ENCODE measurements at regions not wholly inside any gene's neighbourhood (a gene's known extent, or its start where the extent isn't known, plus 50 kb on each side); places are given as distances from the start of the nearest gene placed in this dataset.

GRCh38 chr12:87879141-87879540 lies 150.1 kb downstream of the C12orf50 start:
- no peaks in the 10 kb centered on the region for H3K36me3 ChIP-seq (ENCODE audit: control insufficient read depth in 2 of 2, extremely low read depth in 1 of 2, insufficient read depth in 2 of 2, low read length in 2 of 2)
- H3K9me1 ChIP-seq (replicated peaks; ENCODE audit: control insufficient read depth, extremely low read depth, insufficient read depth, low read length), result peaks cover 2% of the 10 kb centered on the region
- no peaks in the 10 kb centered on the region for H3K27me3 ChIP-seq (ENCODE audit: control insufficient read depth in 2 of 2, insufficient read depth in 2 of 2, low read length in 2 of 2)
- H3K9ac ChIP-seq (replicated peaks; ENCODE audit: extremely low read depth, insufficient read depth, low read length), result no peak overlapping the region
- dilution Hi-C loops (cut with MboI; ENCODE audit: extremely low pct_ligation_motif_present, low sequenced_read_pairs), result no loop called here
- H4K20me1 ChIP-seq (replicated peaks; ENCODE audit: control insufficient read depth, extremely low read depth, insufficient read depth, low read length), result no peaks in the 10 kb centered on the region
- DNase-seq (ENCODE audit: low read depth, low spot score), result no peak
- H2AFZ ChIP-seq (ENCODE audit: low read depth, low read length), result no peak overlapping the region
- no peak overlapping the region for H3K4me2 ChIP-seq (ENCODE audit: insufficient read depth, low read length)
- no peak overlapping the region for H3K27ac ChIP-seq (ENCODE audit: insufficient read depth, low read depth, low read length)
- no TSS peak for BruUV-seq (replicated peaks)
- ChIA-PET POLR2A (no interaction called here), CTCF (no interaction called here)
- FAIRE-seq, result no peak
- intact Hi-C loops (cut with micrococcal nuclease), result no loop called here
- no peak for TF ChIP-seq MAX (IDR thresholded peaks at IDR 0.05; ENCODE audit: insufficient read depth, insufficient read length)
- TF ChIP-seq POLR2A (IDR thresholded peaks at IDR 0.05; ENCODE audit: low read depth, low read length), result no peak
- no peak for TF ChIP-seq EZH2 (IDR thresholded peaks at IDR 0.05; ENCODE audit: borderline replicate concordance, low read depth, low read length, severe bottlenecking)
- TF ChIP-seq GATA2 (IDR thresholded peaks at IDR 0.05; ENCODE audit: insufficient read depth, insufficient read length, low read depth, low read length), result no peak
- TF ChIP-seq POLR2AphosphoS5 (IDR thresholded peaks at IDR 0.05; ENCODE audit: insufficient read depth, low read depth, low read length), result no peak
- no peak for TF ChIP-seq JUN (IDR thresholded peaks at IDR 0.05; ENCODE audit: borderline replicate concordance, insufficient read depth, insufficient read length, low read depth)
- TF ChIP-seq FOS (IDR thresholded peaks at IDR 0.05; ENCODE audit: borderline replicate concordance, insufficient read depth, low read length), result no peak
- TF ChIP-seq CTCF (IDR thresholded peaks at IDR 0.05; ENCODE audit: extremely low read depth in 1 of 2, insufficient read depth in 1 of 2, low read depth in 1 of 2, low read length in 2 of 2), result no peak
- TF ChIP-seq MYC (IDR thresholded peaks at IDR 0.05; ENCODE audit: low read depth, low read length), result no peak
- no peaks in the 10 kb centered on the region for H3K79me2 ChIP-seq (ENCODE audit: control insufficient read depth, insufficient read depth, low read length)
- no peaks in the 10 kb centered on the region for H3K9me3 ChIP-seq (replicated peaks; ENCODE audit: control insufficient read depth, insufficient read depth, low read length)
- no peak overlapping the region for H3K4me3 ChIP-seq (replicated peaks in 1 of 3; ENCODE audit: insufficient read depth in 1 of 3, low read depth in 1 of 3, low read length in 3 of 3)
- H3K4me1 ChIP-seq (ENCODE audit: control insufficient read depth, extremely low read depth, insufficient read depth, low read length), result no peaks in the 10 kb centered on the region

Measured in endothelial cell of umbilical vein (primary cell).